HG02571 (cell line): ENCODE measurements at regions not wholly inside any gene's neighbourhood (a gene's known extent, or its start where the extent isn't known, plus 50 kb on each side); places are given as distances from the start of the nearest gene placed in this dataset.

Experiments
- ATAC-seq: cut with Tn5 transposase; IDR thresholded peaks from one replicate; pipeline ENCODE4 v1.9.1; 2021; ENCODE audit warnings: mild to moderate bottlenecking, moderate library complexity; ENCODE audit not compliant: unreplicated experiment

GRCh38 chr20:24790746-24791283 is 158.3 kb upstream of the CST7 start:
- ATAC-seq, result no peak

DNA sequence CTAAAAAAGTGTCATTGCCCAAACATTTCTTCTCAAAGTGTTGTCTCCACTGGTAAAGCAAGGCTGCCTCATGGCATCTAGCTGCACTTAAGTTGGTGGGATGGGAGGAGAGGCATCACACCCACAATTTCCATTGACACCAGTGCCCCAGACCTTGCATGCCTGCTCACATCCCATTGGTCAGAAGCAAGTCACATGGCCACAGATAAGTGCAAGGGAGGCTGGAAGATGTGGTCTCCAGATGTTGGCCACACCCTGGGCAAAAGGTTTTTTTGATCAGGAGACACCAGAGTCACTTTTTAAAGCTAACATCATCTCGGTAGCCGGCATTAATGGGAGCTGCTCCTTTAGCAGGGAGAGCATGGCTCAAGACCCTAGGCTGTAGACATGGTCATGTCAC is 157.1 kb upstream of the CST7 start:
- ATAC-seq, result no peak

GRCh38 chr20:24792641-24793495 is 156.2 kb upstream of the CST7 start:
- ATAC-seq, result no peak

- ATAC-seq, result no peak
These were observed 153.6 kb upstream of the CST7 start for GRCh38 chr20:24795436-24795835.

DNA sequence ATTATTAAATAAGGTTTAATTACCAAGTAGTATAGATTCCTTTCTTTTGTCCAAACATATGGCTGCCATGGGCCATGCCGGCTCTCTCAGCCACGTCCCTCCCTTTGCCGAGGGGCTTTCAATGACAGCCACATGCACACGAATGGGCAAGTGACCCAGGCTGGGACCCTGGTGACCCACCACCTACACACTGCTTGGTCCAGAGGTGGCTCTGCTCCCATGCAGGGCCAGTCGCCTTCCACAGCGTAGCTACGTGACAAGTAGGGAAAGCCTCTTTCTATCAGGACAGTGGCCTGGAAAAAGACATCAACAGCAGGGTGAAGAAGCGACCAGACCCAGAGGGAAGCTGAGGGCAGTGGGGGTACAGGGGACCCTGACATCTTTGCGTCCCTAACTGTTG is 152.8 kb upstream of the CST7 start:
- ATAC-seq, result no peak

GRCh38 chr20:24797113-24797512 is 152.0 kb upstream of the CST7 start:
- no peak for ATAC-seq

GRCh38 chr20:24797745-24798655 is 151.1 kb upstream of the CST7 start:
- ATAC-seq, result no peak

- no peak for ATAC-seq
These were observed 150.0 kb upstream of the CST7 start for GRCh38 chr20:24798930-24799705.

- ATAC-seq, result no peak
These were observed 149.0 kb upstream of the CST7 start for GRCh38 chr20:24799971-24800580.

- no peak for ATAC-seq
These were observed 146.7 kb upstream of the CST7 start for GRCh38 chr20:24802286-24802820.

- ATAC-seq, result no peak
These were observed 144.4 kb upstream of the CST7 start for GRCh38 chr20:24804481-24805206.

- ATAC-seq, result no peak
These were observed 143.4 kb upstream of the CST7 start for GRCh38 chr20:24805456-24806238.

DNA sequence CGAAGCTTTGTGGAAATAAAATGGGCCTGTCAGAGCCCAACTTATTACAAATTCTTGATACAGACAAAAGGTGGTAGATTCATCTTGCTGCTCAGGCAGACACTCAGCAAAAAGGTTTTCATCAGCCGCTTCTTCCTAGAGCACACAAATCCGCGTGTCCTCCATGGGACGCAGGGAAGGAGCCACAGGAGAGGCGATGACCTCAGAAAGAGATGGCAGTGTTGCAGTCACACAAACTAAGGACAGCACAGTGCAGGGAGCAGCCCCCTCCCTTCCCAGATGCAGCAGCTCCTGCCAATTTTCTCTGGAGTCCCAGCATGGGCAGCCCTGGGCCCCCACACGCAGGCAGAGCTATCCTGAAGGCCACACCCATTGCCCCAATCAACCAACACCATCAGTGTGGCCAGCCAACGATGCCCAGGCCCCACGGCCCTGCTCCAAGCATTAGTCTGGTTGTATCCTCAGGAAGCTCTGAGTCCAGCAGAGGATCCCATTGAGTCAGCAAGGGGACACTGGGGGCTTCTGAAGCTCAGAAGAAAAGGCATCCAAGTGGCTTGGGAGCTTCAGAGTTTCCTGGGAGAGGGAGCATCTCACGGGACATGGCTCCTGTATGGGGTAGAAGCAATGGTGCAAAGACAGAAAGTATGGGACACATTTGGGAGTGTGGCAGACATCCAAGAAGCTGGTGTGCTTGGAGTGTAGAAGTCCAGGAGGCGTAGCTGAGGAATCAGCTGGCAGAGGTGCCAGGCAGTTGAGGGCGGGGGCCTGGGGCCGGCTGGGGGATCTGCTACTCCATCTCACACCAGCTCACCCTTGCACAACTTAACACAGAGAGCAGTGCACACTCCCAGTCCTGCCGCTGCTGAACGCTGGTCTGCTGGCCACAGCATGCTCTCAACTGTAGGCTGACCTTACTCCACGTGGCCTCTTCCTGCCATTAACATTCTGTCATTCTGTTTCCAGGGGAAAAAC is 142.1 kb upstream of the CST7 start:
- ATAC-seq, result no peak

- no peak for ATAC-seq
These were observed 140.5 kb upstream of the CST7 start for GRCh38 chr20:24808616-24809015.

GRCh38 chr20:24809606-24810005 is 139.5 kb upstream of the CST7 start:
- ATAC-seq, result no peak

- no peak for ATAC-seq
These were observed 138.2 kb upstream of the CST7 start for GRCh38 chr20:24810676-24811407.

GRCh38 chr20:24812373-24812772 is 136.7 kb upstream of the CST7 start:
- no peak for ATAC-seq
